OCI-LY7 (cell line): ENCODE measurements at regions not wholly inside any gene's neighbourhood (a gene's known extent, or its start where the extent isn't known, plus 50 kb on each side); places are given as distances from the start of the nearest gene placed in this dataset.

ENCODE experiments used
- BruUV-seq: library from RNA; stranded (reverse); fragments of 400-500 nt; replicated peaks from 2 replicates; lab custom pipeline; 2021; lab: Mats Ljungman, UMichigan
- CTCF ChIA-PET: fragments of 300-600 bp; sonication (Branson Sonifier 250); formaldehyde crosslinking; loops from one replicate; lab custom pipeline; 2022; ENCODE audit warnings: antibody characterized with exemption; ENCODE audit not compliant: unreplicated experiment; lab: Charles Lee
- POLR2A ChIA-PET: fragments of 300-600 bp; sonication (Branson Sonifier 250); formaldehyde crosslinking; loops from one replicate; lab custom pipeline; 2022; ENCODE audit warnings: antibody characterized with exemption; lab: Charles Lee
- DNase-seq: peaks from one replicate; pipeline ENCODE4 v3.0.0-alpha.2; 2015; ENCODE audit warnings: low spot score
- H2AFZ ChIP-seq: fragments of 200-600 bp; sonication (generic), shearing (Covaris generic); 2 replicates; pipeline ENCODE4 v1.6.1; 2014; ENCODE audit warnings: mild to moderate bottlenecking, antibody characterized with exemption, low read length, moderate library complexity
- H3K27ac ChIP-seq: fragments of 200-600 bp; sonication (generic); 2 replicates; pipeline ENCODE4 v1.5.1; 2014; ENCODE audit warnings: mixed run types, low read depth, mild to moderate bottlenecking, moderate library complexity, low read length, inconsistent platforms; ENCODE audit not compliant: poor library complexity, severe bottlenecking
- H3K36me3 ChIP-seq: fragments of 200-600 bp; sonication (generic); 2 replicates; pipeline ENCODE4 v1.6.1; 2014; ENCODE audit warnings: mild to moderate bottlenecking, antibody characterized with exemption, low read length, moderate library complexity, mixed read lengths; ENCODE audit not compliant: insufficient read depth
- H3K4me1 ChIP-seq: fragments of 200-600 bp; sonication (generic); 2 replicates; pipeline ENCODE4 v1.5.1; 2014; ENCODE audit warnings: mild to moderate bottlenecking, low read length; ENCODE audit not compliant: insufficient read depth, poor library complexity, severe bottlenecking
- H3K4me2 ChIP-seq: fragments of 200-600 bp; sonication (generic); 2 replicates; pipeline ENCODE4 v1.6.1; 2014; ENCODE audit warnings: mild to moderate bottlenecking, low read length
- H3K4me3 ChIP-seq: fragments of 200-600 bp; sonication (generic); 2 replicates; pipeline ENCODE4 v1.5.1; 2014; ENCODE audit warnings: mild to moderate bottlenecking, low read depth, low read length; ENCODE audit not compliant: poor library complexity, severe bottlenecking
- H3K79me2 ChIP-seq: fragments of 200-600 bp; sonication (generic); 2 replicates; pipeline ENCODE4 v1.6.1; 2016; ENCODE audit warnings: low read depth, mild to moderate bottlenecking, low read length, moderate library complexity, mixed read lengths; ENCODE audit not compliant: insufficient read depth
- H3K9me2 ChIP-seq: fragments of 200-600 bp; sonication (generic); 2 replicates; pipeline ENCODE4 v1.6.1; 2016; ENCODE audit warnings: mild to moderate bottlenecking, low read length, mixed read lengths; ENCODE audit not compliant: insufficient read depth
- H3K9me3 ChIP-seq: fragments of 200-600 bp; sonication (generic); 2 replicates; pipeline ENCODE4 v1.6.1; 2014; ENCODE audit warnings: mild to moderate bottlenecking, mixed run types, low read length, mixed read lengths
- H4K20me1 ChIP-seq: fragments of 200-600 bp; sonication (generic); 2 replicates; pipeline ENCODE4 v1.6.1; 2014; ENCODE audit warnings: mild to moderate bottlenecking, antibody characterized with exemption, low read length, moderate library complexity, mixed read lengths; ENCODE audit not compliant: insufficient read depth
- EZH2phosphoT487 ChIP-seq: fragments of 200-600 bp; sonication (generic); IDR thresholded peaks from 2 replicates; pipeline ENCODE4 v1.6.1; 2018; ENCODE audit warnings: low read depth, borderline replicate concordance, mild to moderate bottlenecking, mixed run types, antibody characterized with exemption, low read length, moderate library complexity, mixed read lengths
- intact Hi-C: fragments of 100-400 bp; cut with micrococcal nuclease; formaldehyde crosslinking; loops from one replicate; pipeline ENCODE4 v1.10.0; 2022; ENCODE audit not compliant: unreplicated experiment
- TF ChIP-seq, protein P1 (sequence below): fragments of 200-600 bp; sonication (generic); conservative IDR thresholded peaks from 2 replicates; pipeline ENCODE4 v1.5.1; 2014; ENCODE audit warnings: mild to moderate bottlenecking, antibody characterized with exemption, low read length, moderate library complexity, mixed read lengths

DNA sequence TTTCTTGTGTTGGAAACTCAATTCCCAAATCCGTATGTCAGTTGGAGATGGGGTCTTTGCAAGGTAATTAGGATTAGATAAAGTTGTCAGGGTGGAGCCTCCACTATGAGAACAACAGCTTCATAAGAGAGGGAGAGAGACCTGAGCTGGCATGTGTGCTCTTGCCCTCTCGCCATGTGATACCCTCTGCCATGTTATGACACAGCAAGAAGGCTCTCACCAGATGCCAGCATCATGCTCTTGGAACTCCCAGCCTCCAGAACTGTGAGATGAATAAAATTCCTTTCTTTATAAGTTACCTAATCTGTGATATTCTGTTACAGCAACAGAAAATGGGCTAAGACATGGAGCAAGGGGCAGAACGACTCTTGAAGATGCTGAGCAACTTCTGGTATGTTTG is 201.9 kb upstream of the BOD1L1 start:
- no peak overlapping the region for H2AFZ ChIP-seq
- H4K20me1 ChIP-seq: no peaks in the 10 kb centered on the region
- intact Hi-C loops: no loop called here
- no peaks in the 10 kb centered on the region for H3K4me1 ChIP-seq
- POLR2A ChIA-PET: no interaction called here
- no peak for TF ChIP-seq EZH2phosphoT487
- TF ChIP-seq, protein P1, sequence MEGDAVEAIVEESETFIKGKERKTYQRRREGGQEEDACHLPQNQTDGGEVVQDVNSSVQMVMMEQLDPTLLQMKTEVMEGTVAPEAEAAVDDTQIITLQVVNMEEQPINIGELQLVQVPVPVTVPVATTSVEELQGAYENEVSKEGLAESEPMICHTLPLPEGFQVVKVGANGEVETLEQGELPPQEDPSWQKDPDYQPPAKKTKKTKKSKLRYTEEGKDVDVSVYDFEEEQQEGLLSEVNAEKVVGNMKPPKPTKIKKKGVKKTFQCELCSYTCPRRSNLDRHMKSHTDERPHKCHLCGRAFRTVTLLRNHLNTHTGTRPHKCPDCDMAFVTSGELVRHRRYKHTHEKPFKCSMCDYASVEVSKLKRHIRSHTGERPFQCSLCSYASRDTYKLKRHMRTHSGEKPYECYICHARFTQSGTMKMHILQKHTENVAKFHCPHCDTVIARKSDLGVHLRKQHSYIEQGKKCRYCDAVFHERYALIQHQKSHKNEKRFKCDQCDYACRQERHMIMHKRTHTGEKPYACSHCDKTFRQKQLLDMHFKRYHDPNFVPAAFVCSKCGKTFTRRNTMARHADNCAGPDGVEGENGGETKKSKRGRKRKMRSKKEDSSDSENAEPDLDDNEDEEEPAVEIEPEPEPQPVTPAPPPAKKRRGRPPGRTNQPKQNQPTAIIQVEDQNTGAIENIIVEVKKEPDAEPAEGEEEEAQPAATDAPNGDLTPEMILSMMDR: no peak
- H3K9me2 ChIP-seq: no peaks in the 10 kb centered on the region
- no peak for DNase-seq
- H3K79me2 ChIP-seq: no peaks in the 10 kb centered on the region
- no peak overlapping the region for H3K27ac ChIP-seq
- no peaks in the 10 kb centered on the region for H3K9me3 ChIP-seq
- no peaks in the 10 kb centered on the region for H3K36me3 ChIP-seq
- BruUV-seq: no TSS peak
- H3K4me3 ChIP-seq: no peak overlapping the region
- CTCF ChIA-PET: no interaction called here
- H3K4me2 ChIP-seq: no peak overlapping the region

DNA sequence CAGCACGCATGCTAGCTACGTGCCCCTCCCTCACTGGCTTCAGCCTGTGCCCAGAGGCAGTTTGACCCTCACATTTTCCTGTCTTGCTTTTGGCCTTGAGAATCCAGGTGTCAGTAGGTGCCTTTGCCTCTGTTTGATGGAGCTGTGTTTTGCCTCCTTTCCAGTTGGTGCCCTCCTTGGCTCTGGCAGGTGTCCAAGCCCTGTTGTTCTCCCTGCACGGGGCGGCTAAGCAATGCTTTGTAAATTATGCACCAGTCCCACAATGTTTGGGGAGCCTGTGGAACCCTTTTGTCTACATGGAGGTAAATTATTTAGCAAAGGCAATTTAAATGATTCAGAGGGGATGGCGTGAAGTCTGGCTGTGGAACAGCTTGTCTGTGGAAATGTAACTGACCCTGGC is 202.9 kb upstream of the BOD1L1 start:
- DNase-seq: no peak
- no peak overlapping the region for H2AFZ ChIP-seq
- H4K20me1 ChIP-seq: no peaks in the 10 kb centered on the region
- no TSS peak for BruUV-seq
- intact Hi-C loops: no loop called here
- ChIA-PET POLR2A (no interaction called here), CTCF (no interaction called here)
- no peaks in the 10 kb centered on the region for H3K4me1 ChIP-seq
- no peaks in the 10 kb centered on the region for H3K36me3 ChIP-seq
- H3K27ac ChIP-seq: no peak overlapping the region
- no peaks in the 10 kb centered on the region for H3K79me2 ChIP-seq
- no peak overlapping the region for H3K4me3 ChIP-seq
- H3K4me2 ChIP-seq: no peak overlapping the region
- H3K9me3 ChIP-seq: no peaks in the 10 kb centered on the region
- TF ChIP-seq, protein P1: no peak
- TF ChIP-seq EZH2phosphoT487: no peak
- H3K9me2 ChIP-seq: no peaks in the 10 kb centered on the region

DNA sequence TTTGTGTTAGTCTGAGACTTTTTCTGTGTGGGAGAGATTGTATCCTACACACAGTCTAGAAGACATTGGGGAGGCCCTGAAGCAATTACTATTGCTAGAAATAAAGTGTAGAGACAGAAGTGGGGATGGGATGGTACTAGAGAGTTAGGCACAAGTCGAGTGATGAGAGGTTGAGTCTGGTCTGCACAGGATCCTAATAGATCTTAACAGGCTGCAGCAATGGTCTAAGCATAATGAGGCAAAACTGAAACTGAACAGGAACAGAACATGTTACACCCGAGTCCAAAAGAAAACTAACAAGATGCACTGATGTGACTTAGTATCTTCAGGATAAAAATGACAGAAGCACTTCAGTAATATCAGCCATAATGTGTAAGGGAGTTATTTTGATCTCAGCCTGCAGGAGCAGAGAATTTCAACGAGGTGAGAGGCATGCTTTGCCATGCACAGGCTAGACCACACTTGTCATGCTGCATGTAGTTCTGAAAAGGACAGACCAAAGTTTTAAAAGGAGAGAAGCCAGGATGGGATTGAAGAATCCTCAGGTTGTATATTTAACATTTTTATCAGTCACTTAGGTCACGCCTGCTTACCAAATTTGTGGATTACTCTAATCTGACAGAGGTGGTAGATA is 205.8 kb upstream of the BOD1L1 start:
- no peak overlapping the region for H3K4me2 ChIP-seq
- BruUV-seq: no TSS peak

More for the DNA sequence above, 205.8 kb upstream of the BOD1L1 start:
- no peak overlapping the region for H2AFZ ChIP-seq
- TF ChIP-seq, protein P1: no peak
- TF ChIP-seq EZH2phosphoT487: no peak
- H3K4me1 ChIP-seq: no peaks in the 10 kb centered on the region
- no peaks in the 10 kb centered on the region for H3K79me2 ChIP-seq
- DNase-seq: no peak
- ChIA-PET POLR2A (no interaction called here), CTCF (no interaction called here)
- H4K20me1 ChIP-seq: no peaks in the 10 kb centered on the region
- no peak overlapping the region for H3K27ac ChIP-seq
- H3K9me3 ChIP-seq: no peaks in the 10 kb centered on the region
- no peaks in the 10 kb centered on the region for H3K9me2 ChIP-seq
- intact Hi-C loops: no loop called here
- H3K36me3 ChIP-seq: no peaks in the 10 kb centered on the region
- no peak overlapping the region for H3K4me3 ChIP-seq
